ENCODE measurements at regions not wholly inside any gene's neighbourhood (a gene's known extent, or its start where the extent isn't known, plus 50 kb on each side); places are given as distances from the start of the nearest gene placed in this dataset.

DNA sequence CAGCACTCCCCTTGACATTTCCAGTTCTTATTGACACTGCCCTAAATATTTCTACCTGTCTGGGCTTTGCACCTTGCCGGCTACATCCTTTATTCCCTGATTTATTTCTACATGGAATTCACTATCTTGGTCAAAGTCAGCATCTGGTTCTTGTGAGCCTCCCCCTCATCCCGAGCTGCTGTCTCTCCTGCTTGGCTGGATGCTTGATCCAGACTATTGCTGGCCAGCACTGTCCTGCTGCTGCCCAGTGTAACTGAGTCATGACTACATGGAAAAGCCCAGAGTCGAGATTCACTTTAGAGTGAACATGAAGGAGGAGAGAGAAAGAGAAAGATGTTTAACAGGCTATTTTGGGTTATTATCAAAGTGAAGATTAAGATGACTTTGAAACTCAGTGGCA lies 142.2 kb downstream of the OPN5 start:
- DNase-seq: no peak

DNA sequence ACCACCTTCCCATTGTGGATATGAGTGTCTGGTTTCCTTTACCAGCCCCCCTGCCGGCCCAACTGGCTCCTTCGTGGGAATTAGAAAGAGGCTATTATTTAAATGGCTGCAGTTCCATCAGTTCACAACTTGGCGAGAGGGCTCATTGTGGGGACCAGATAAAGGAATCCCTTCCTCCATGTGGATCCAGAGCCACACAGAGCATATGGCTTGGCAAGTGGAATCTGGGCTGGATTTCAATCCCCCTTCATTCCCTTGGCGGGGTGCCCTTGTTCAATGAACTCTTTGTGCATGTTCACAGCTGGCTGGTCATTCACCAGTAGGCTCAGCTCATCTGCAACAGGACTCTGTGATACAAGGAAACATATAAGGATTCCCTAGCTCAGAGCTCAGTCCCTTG lies 140.6 kb downstream of the OPN5 start:
- DNase-seq: no peak

GRCh38 chr6:47919875-47920274 lies 138.0 kb downstream of the OPN5 start:
- no peak for DNase-seq

DNA sequence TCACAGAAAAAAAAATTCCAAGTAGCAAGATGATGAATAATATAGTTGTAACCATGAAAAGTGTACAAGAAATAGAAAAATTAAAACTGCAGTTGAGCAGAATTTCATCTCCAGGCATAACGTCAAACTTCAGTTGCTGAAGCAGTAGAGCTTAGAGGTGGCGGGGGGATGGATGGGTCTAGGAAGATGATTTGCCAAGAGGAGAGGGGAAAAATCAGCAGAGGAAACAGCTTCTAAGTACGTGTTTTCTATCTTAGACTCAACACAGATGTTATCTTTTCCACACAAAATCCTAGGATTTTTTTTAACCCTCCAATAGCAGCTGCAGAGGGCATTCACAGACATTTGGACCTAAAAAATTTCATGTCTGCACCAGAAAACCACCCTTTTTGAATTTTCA lies 136.0 kb downstream of the OPN5 start:
- DNase-seq: no peak

DNA sequence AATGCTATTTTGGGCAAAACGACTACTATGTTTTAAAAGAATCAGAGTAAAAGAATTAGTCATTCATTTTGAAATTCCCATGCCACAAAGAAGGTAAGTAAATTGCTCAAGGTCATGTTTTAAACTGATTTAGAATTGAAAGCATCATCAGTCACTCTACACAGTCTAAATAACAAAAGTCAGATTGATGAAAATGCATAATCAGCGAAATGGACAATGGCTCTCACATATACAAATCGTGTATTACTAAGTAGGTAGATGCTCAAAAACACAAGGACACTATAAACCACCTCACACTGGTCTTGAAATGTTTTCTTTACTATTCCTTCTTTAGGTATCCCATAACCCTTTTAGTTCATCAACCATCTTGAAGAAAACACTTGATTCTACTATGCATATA lies 135.4 kb downstream of the OPN5 start:
- DNase-seq: no peak

DNA sequence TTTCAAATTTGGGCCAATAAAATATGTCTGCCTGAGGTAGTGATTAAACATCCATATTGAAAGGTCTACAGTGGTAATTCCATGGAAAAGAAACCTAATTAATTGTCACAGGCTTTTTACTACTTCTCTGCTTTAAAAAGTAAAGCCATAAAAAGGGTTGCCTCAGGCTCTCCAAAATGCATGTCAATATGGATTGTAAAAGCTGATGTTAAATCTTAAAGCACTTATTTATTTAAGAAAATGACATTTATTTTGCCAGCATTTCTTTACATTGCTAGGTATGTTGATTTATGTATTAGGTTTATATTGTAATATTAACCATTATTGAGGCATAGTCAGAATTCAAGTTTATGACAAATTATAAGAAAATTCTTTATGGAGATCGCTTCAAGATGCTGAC lies 133.2 kb downstream of the OPN5 start:
- DNase-seq: no peak

DNA sequence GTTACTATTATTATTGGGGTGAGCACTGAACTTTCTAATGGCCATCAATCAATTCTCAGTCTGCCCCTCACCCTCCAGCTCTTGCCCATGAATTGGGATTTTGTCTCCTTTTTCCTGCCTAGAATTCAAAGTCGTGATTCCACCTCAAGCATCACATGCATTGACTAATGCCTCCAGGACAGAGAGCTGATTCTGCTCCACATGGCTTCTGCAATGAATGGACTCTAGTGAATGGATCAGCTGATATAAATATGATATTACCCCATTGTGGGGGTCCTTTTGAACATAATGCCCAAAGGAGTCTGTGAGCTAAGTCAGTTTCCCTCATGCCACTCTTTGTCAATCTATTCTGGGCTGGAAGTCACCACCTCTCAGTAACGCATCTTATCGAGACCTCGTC lies 126.4 kb downstream of the OPN5 start:
- DNase-seq: no peak

DNA sequence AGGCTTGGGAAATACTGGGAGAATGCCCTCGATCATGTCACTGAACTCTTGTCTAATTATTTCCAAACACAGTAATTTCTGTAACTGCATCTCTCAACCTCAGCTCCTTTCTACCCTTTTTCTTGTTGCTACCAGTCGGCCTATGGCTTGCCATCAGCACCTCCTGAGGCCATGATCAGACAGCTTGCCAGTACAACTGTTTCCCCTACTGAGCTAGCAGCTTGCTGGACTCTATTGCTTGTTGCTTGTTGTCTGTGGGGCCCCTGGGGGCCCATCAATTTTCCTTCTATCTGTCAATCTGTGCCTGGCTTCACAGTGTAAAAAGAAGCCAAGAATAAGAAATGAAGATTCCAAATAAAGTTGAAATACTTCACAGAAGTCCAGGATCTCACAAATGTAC lies 123.9 kb downstream of the OPN5 start:
- no peak for DNase-seq

DNA sequence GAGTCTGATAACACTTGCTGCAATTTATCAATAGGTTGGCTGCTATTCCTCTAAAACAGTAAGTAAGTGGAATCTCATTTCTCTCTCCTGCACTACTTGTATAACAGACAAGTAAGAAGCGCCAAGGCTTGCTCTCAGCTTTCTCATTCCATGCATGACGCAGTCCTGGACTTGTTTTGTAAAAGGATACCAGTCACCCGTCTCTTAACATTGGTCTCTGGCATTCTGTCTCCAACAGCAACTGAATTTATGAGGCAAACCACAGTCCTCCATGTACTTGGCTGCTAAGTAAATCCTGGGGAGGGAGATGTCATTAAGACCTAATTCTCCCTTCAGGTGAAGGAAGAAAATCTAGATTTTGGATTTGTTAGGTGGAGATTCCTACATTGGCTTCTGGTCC lies 115.4 kb downstream of the OPN5 start:
- no peak for DNase-seq

- DNase-seq: no peak
These were observed 108.6 kb downstream of the OPN5 start for GRCh38 chr6:47890326-47890875.

GRCh38 chr6:47879015-47879414 lies 97.2 kb downstream of the OPN5 start:
- no peak for DNase-seq
